HG03378 (cell line): ENCODE measurements at regions not wholly inside any gene's neighbourhood (a gene's known extent, or its start where the extent isn't known, plus 50 kb on each side); places are given as distances from the start of the nearest gene placed in this dataset.
"Not testable (repeated sequence)": the region's sequence is repeated elsewhere in the genome, so short reads cannot be mapped to it uniquely, and the experiment has no call there.

Experiments used
- ATAC-seq: cut with Tn5 transposase; IDR thresholded peaks from one replicate; pipeline ENCODE4 v1.9.1; 2021; ENCODE audit warnings: mild to moderate bottlenecking, moderate library complexity; ENCODE audit not compliant: unreplicated experiment

GRCh38 chr10:29185050-29185449 is 103.8 kb upstream of the LYZL1 start:
- ATAC-seq: no peak

GRCh38 chr10:29186221-29186620 is 102.6 kb upstream of the LYZL1 start:
- no peak for ATAC-seq

- ATAC-seq: no peak
Observed at GRCh38 chr10:29189256-29189655, 99.6 kb upstream of the LYZL1 start.

- ATAC-seq: no peak
Observed at GRCh38 chr10:29191674-29192073, 97.2 kb upstream of the LYZL1 start.

- ATAC-seq: no peak
Observed at GRCh38 chr10:29199339-29199738, 89.5 kb upstream of the LYZL1 start.

- ATAC-seq: no peak
Observed at GRCh38 chr10:29199941-29200679, 88.8 kb upstream of the LYZL1 start.

GRCh38 chr10:29202386-29202940 is 86.4 kb upstream of the LYZL1 start:
- ATAC-seq: no peak

GRCh38 chr10:29203432-29203831 is 85.4 kb upstream of the LYZL1 start:
- ATAC-seq: no peak

GRCh38 chr10:29204070-29204800 is 84.6 kb upstream of the LYZL1 start:
- no peak for ATAC-seq

GRCh38 chr10:29205787-29206186 is 83.1 kb upstream of the LYZL1 start:
- ATAC-seq: no peak

- ATAC-seq: no peak
Observed at GRCh38 chr10:29208845-29209244, 80.0 kb upstream of the LYZL1 start.

- ATAC-seq: no peak
Observed at GRCh38 chr10:29209830-29210229, 79.0 kb upstream of the LYZL1 start.

GRCh38 chr10:29210266-29210868 is 78.5 kb upstream of the LYZL1 start:
- no peak for ATAC-seq

GRCh38 chr10:29212597-29212996 is 76.3 kb upstream of the LYZL1 start:
- ATAC-seq: no peak

GRCh38 chr10:29214551-29214950 is 74.3 kb upstream of the LYZL1 start:
- no peak for ATAC-seq

- ATAC-seq: no peak
Observed at GRCh38 chr10:29217292-29217738, 71.6 kb upstream of the LYZL1 start.

GRCh38 chr10:29223326-29223725 is 65.5 kb upstream of the LYZL1 start:
- ATAC-seq: no peak

- ATAC-seq: no peak
Observed at GRCh38 chr10:29224631-29225030, 64.2 kb upstream of the LYZL1 start.

- no peak for ATAC-seq
Observed at GRCh38 chr10:29227201-29227600, 61.7 kb upstream of the LYZL1 start.

- no peak for ATAC-seq
Observed at GRCh38 chr10:29228562-29228961, 60.3 kb upstream of the LYZL1 start.

GRCh38 chr10:29229258-29229705 is 59.6 kb upstream of the LYZL1 start:
- ATAC-seq: no peak

- not testable (repeated sequence) for ATAC-seq
Observed at GRCh38 chr10:29236910-29237309, 52.0 kb upstream of the LYZL1 start.
